HCT116 (cell line): ENCODE measurements at regions not wholly inside any gene's neighbourhood (a gene's known extent, or its start where the extent isn't known, plus 50 kb on each side); places are given as distances from the start of the nearest gene placed in this dataset.

Experiments used
- ATAC-seq: fragments of 200-7000 bp; cut with Tn5 transposase; 2 replicates; pipeline ENCODE4 v1.9.1; 2020; ENCODE audit warnings: mild to moderate bottlenecking, moderate library complexity
- BruUV-seq: library from RNA; stranded (reverse); fragments of 400-500 nt; replicated peaks from 2 replicates; lab custom pipeline; 2021; lab: Mats Ljungman, UMichigan
- CTCF ChIA-PET: fragments of 300-600 bp; sonication (Branson Sonifier 250); formaldehyde crosslinking; loops from one replicate; lab custom pipeline; 2021; ENCODE audit warnings: antibody characterized with exemption; lab: Charles Lee
- POLR2A ChIA-PET: fragments of 300-600, 350-600 bp; sonication (Branson Sonifier 250); formaldehyde crosslinking; loops from one replicate; lab custom pipeline; 2021; ENCODE audit warnings: antibody characterized with exemption; lab: Charles Lee
- RAD21 ChIA-PET, 2 experiments: fragments of 300-600 bp; sonication (Branson Sonifier 250); formaldehyde crosslinking; loops; one replicate each; lab custom pipeline; 2023; ENCODE audit warnings: low total read pairs in 2 of 2; ENCODE audit not compliant: uncharacterized antibody in 2 of 2, unreplicated experiment in 2 of 2, low non-redundant PET in 1 of 2; lab: Charles Lee
- DNase-seq: peaks from one replicate; pipeline ENCODE4 v3.0.0-alpha.2; 2010; ENCODE audit warnings: low read depth, low spot score
- H2AFZ ChIP-seq: fragments of 200-600 bp; shearing (Covaris generic), sonication (generic); 2 replicates; pipeline ENCODE4 v1.6.1; 2017; ENCODE audit warnings: low read depth, mixed run types, mixed read lengths, antibody characterized with exemption, low read length; ENCODE audit not compliant: poor library complexity, severe bottlenecking
- H3K27ac ChIP-seq: 2 replicates; pipeline ENCODE4 v1.5.1; 2012; ENCODE audit warnings: low read depth, low read length
- H3K27me3 ChIP-seq: fragments of 200-600 bp; sonication (generic); 2 replicates; pipeline ENCODE4 v1.6.1; 2016; ENCODE audit warnings: mixed run types, low read length, mixed read lengths; ENCODE audit not compliant: insufficient read depth
- H3K36me3 ChIP-seq, 2 experiments: fragments of 200-500 bp in 1 of 2; fragments of 200-600 bp in 1 of 2; sonication (Bioruptor generic) in 1 of 2; sonication (generic) in 1 of 2; 2 replicates each; pipeline versions ENCODE4 v1.5.1 to v1.6.1; 2014 to 2016; ENCODE audit warnings: low read length in 2 of 2, inconsistent platforms in 1 of 2, mixed read lengths in 1 of 2, mixed run types in 1 of 2; ENCODE audit not compliant: insufficient read depth in 2 of 2, control insufficient read depth in 1 of 2
- H3K4me1 ChIP-seq, 2 experiments: fragments of 200-600 bp in 1 of 2; sonication (generic) in 1 of 2; 2 replicates each; pipeline versions ENCODE4 v1.5.1 to v1.6.1; 2012 to 2017; ENCODE audit warnings: low read length in 2 of 2, inconsistent platforms in 1 of 2, mild to moderate bottlenecking in 1 of 2, mixed read lengths in 1 of 2, mixed run types in 1 of 2, moderate library complexity in 1 of 2; ENCODE audit not compliant: insufficient read depth in 2 of 2, control insufficient read depth in 1 of 2
- H3K4me2 ChIP-seq: fragments of 200-600 bp; sonication (generic); 2 replicates; pipeline ENCODE4 v1.6.1; 2017; ENCODE audit warnings: mixed run types, low read length, mixed read lengths
- H3K4me3 ChIP-seq, 2 experiments: fragments of 200-600 bp in 1 of 2; sonication (generic) in 1 of 2; replicated peaks in 1 of 2; 2 replicates each; pipeline ENCODE4 v1.5.1; 2011 to 2016; ENCODE audit warnings: low read length in 2 of 2, control low read depth in 1 of 2, low read depth in 1 of 2, mild to moderate bottlenecking in 1 of 2, mixed read lengths in 1 of 2, mixed run types in 1 of 2
- H3K79me2 ChIP-seq: fragments of 200-600 bp; sonication (generic); 2 replicates; pipeline ENCODE4 v1.6.1; 2017; ENCODE audit warnings: mild to moderate bottlenecking, mixed run types, low read length, moderate library complexity, mixed read lengths; ENCODE audit not compliant: insufficient read depth
- H3K9ac ChIP-seq: fragments of 200-600 bp; sonication (generic); 2 replicates; pipeline ENCODE4 v1.6.1; 2016; ENCODE audit warnings: low read length, mixed read lengths
- H3K9me2 ChIP-seq: fragments of 200-600 bp; sonication (generic), shearing (Covaris generic); 2 replicates; pipeline ENCODE4 v1.6.1; 2017; ENCODE audit warnings: mixed run types, mild to moderate bottlenecking, moderate library complexity; ENCODE audit not compliant: insufficient read depth
- H3K9me3 ChIP-seq, 2 experiments: fragments of 200-500 bp in 1 of 2; fragments of 200-600 bp in 1 of 2; sonication (Bioruptor generic) in 1 of 2; sonication (generic) in 1 of 2; 2 replicates each; pipeline ENCODE4 v1.6.1; 2014 to 2017; ENCODE audit warnings: low read length in 2 of 2, mixed read lengths in 2 of 2, inconsistent platforms in 1 of 2, low read depth in 1 of 2, mild to moderate bottlenecking in 1 of 2, mixed run types in 1 of 2, moderate library complexity in 1 of 2; ENCODE audit not compliant: control insufficient read depth in 1 of 2, insufficient read depth in 1 of 2
- H4K20me1 ChIP-seq: fragments of 200-600 bp; sonication (generic), shearing (Covaris generic); 2 replicates; pipeline ENCODE4 v1.6.1; 2017; ENCODE audit warnings: mixed run types, mild to moderate bottlenecking, moderate library complexity; ENCODE audit not compliant: insufficient read depth
- CBX3 ChIP-seq: IDR thresholded peaks from 2 replicates; pipeline ENCODE4 v1.6.1; 2012; ENCODE audit warnings: low read depth
- CEBPB ChIP-seq: IDR thresholded peaks from 2 replicates; pipeline ENCODE4 v1.6.1; 2012; ENCODE audit warnings: low read depth
- EGR1 ChIP-seq: IDR thresholded peaks from 2 replicates; pipeline ENCODE4 v1.6.1; 2012; ENCODE audit warnings: low read depth
- EZH2 ChIP-seq: fragments of 200-600 bp; sonication (generic); IDR thresholded peaks from 2 replicates; pipeline ENCODE4 v1.6.1; 2017; ENCODE audit warnings: antibody characterized with exemption, mixed run types
- EZH2phosphoT487 ChIP-seq: fragments of 200-600 bp; IDR thresholded peaks from 2 replicates; pipeline ENCODE4 v1.6.1; 2018; ENCODE audit warnings: antibody characterized with exemption, borderline replicate concordance
- FOSL1 ChIP-seq: IDR thresholded peaks from 2 replicates; pipeline ENCODE4 v1.6.1; 2012; ENCODE audit warnings: low read depth
- JUND ChIP-seq: IDR thresholded peaks from 2 replicates; pipeline ENCODE4 v1.6.1; 2012
- POLR2A ChIP-seq: IDR thresholded peaks from 2 replicates; pipeline ENCODE4 v1.7.0; 2011; ENCODE audit warnings: borderline replicate concordance; ENCODE audit not compliant: insufficient read depth, insufficient read length; ENCODE audit errors: extremely low read depth
- POLR2AphosphoS5 ChIP-seq: IDR thresholded peaks from 2 replicates; pipeline ENCODE4 v1.6.1; 2011; ENCODE audit warnings: mild to moderate bottlenecking, low read depth, low read length, moderate library complexity
- SIN3A ChIP-seq: IDR thresholded peaks from 2 replicates; pipeline ENCODE4 v1.6.1; 2012; ENCODE audit warnings: low read depth
- SP1 ChIP-seq: IDR thresholded peaks from 2 replicates; pipeline ENCODE4 v1.6.1; 2012; ENCODE audit warnings: low read depth
- TCF7L2 ChIP-seq: IDR thresholded peaks from 2 replicates; pipeline ENCODE4 v1.7.0; 2011; ENCODE audit warnings: borderline replicate concordance, inconsistent platforms; ENCODE audit not compliant: insufficient read depth, insufficient read length; ENCODE audit errors: extremely low read depth
- YY1 ChIP-seq: IDR thresholded peaks from 2 replicates; pipeline ENCODE4 v1.6.1; 2011; ENCODE audit warnings: low read length, low read depth, moderate library complexity, mild to moderate bottlenecking; ENCODE audit not compliant: insufficient replicate concordance; ENCODE audit errors: extremely low read depth
- ZFX ChIP-seq: fragments of 450-650 bp; IDR thresholded peaks from 2 replicates; pipeline ENCODE4 v1.6.1; 2017
- ZNF274 ChIP-seq: fragments of 200-500 bp; sonication (Bioruptor generic); IDR thresholded peaks from 2 replicates; pipeline ENCODE4 v1.6.1; 2014; ENCODE audit warnings: mild to moderate bottlenecking, low read depth, low read length, inconsistent platforms
- intact Hi-C: fragments of 100-400 bp; cut with micrococcal nuclease; formaldehyde crosslinking; loops from 2 replicates; pipeline ENCODE4 v1.10.0; 2022
- TF ChIP-seq, protein P1 (sequence below): IDR thresholded peaks from 2 replicates; pipeline ENCODE4 v1.6.1; 2011; ENCODE audit warnings: mild to moderate bottlenecking, low read length, moderate library complexity; ENCODE audit not compliant: insufficient replicate concordance; ENCODE audit errors: extremely low read depth
- TF ChIP-seq, protein P2 (sequence below): IDR thresholded peaks from 2 replicates; pipeline ENCODE4 v1.6.1; 2012
- TF ChIP-seq, protein P3 (sequence below): IDR thresholded peaks from 2 replicates; pipeline ENCODE4 v1.6.1; 2012; ENCODE audit warnings: low read depth
- TF ChIP-seq, protein P4 (sequence below): IDR thresholded peaks from 2 replicates; pipeline ENCODE4 v1.6.1; 2012
- TF ChIP-seq, protein P5 (sequence below), 3 experiments: fragments of 200-600 bp in 1 of 3; sonication (generic) in 1 of 3; IDR thresholded peaks in 2 of 3; conservative IDR thresholded peaks in 1 of 3; 2 replicates each; pipeline ENCODE4 v1.5.1; 2012 to 2017; ENCODE audit warnings: low read depth in 2 of 3, low read length in 2 of 3, antibody characterized with exemption in 1 of 3, borderline replicate concordance in 1 of 3, control low read depth in 1 of 3, mild to moderate bottlenecking in 1 of 3, mixed read lengths in 1 of 3, mixed run types in 1 of 3, moderate library complexity in 1 of 3; ENCODE audit not compliant: insufficient read depth in 1 of 3

DNA sequence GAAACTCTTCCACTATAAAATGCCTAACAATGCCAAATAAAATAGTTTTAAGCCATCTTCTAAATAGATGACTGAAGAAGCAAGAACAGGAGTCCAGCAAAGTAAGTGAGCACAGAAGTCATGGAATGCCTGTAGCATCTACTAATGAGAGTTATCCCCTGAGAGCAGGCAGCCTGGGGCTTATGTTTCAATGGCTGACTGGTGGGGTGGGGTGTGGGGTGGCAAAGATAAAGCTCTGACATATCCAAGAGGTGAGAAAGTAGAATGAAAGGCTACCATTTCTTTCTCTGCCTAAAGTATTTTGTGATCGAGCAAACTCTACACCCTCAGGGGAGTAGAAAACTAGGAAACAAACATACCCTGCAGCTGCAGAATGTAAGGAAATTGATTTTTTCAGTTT lies 348.8 kb downstream of the TFAP2B start:
- no peak for ATAC-seq
- H3K4me1 ChIP-seq: no peaks in the 10 kb centered on the region
- H3K27ac ChIP-seq: no peak overlapping the region
- H3K9ac ChIP-seq: no peak overlapping the region
- intact Hi-C loops: no loop called here
- no peak overlapping the region for H2AFZ ChIP-seq
- no peaks in the 10 kb centered on the region for H4K20me1 ChIP-seq
- H3K4me2 ChIP-seq: no peak overlapping the region
- H3K27me3 ChIP-seq: no peaks in the 10 kb centered on the region
- peaks cover 14 to 18% of the 10 kb centered on the region in 2 experiments; a peak in 2 of 4 replicates for H3K9me3 ChIP-seq
- no peaks in the 10 kb centered on the region for H3K79me2 ChIP-seq
- no peaks in the 10 kb centered on the region for H3K9me2 ChIP-seq
- ChIA-PET POLR2A (no interaction called here), CTCF (no interaction called here), RAD21 (no interaction called here)
- no peaks in the 10 kb centered on the region for H3K36me3 ChIP-seq
- no TSS peak for BruUV-seq
- no peak overlapping the region for H3K4me3 ChIP-seq
- TF ChIP-seq ZNF274 (no peak), EZH2 (no peak), CEBPB (no peak), POLR2A (no peak), EZH2phosphoT487 (no peak), ZFX (no peak), TCF7L2 (no peak), POLR2AphosphoS5 (no peak), CBX3 (no peak), YY1 (no peak), FOSL1 (no peak), SP1 (no peak), EGR1 (no peak), SIN3A (no peak), JUND (no peak)
- TF ChIP-seq, protein P1, sequence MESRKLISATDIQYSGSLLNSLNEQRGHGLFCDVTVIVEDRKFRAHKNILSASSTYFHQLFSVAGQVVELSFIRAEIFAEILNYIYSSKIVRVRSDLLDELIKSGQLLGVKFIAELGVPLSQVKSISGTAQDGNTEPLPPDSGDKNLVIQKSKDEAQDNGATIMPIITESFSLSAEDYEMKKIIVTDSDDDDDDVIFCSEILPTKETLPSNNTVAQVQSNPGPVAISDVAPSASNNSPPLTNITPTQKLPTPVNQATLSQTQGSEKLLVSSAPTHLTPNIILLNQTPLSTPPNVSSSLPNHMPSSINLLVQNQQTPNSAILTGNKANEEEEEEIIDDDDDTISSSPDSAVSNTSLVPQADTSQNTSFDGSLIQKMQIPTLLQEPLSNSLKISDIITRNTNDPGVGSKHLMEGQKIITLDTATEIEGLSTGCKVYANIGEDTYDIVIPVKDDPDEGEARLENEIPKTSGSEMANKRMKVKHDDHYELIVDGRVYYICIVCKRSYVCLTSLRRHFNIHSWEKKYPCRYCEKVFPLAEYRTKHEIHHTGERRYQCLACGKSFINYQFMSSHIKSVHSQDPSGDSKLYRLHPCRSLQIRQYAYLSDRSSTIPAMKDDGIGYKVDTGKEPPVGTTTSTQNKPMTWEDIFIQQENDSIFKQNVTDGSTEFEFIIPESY: no peak
- TF ChIP-seq, protein P2, sequence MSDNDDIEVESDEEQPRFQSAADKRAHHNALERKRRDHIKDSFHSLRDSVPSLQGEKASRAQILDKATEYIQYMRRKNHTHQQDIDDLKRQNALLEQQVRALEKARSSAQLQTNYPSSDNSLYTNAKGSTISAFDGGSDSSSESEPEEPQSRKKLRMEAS: no peak
- TF ChIP-seq, protein P3, sequence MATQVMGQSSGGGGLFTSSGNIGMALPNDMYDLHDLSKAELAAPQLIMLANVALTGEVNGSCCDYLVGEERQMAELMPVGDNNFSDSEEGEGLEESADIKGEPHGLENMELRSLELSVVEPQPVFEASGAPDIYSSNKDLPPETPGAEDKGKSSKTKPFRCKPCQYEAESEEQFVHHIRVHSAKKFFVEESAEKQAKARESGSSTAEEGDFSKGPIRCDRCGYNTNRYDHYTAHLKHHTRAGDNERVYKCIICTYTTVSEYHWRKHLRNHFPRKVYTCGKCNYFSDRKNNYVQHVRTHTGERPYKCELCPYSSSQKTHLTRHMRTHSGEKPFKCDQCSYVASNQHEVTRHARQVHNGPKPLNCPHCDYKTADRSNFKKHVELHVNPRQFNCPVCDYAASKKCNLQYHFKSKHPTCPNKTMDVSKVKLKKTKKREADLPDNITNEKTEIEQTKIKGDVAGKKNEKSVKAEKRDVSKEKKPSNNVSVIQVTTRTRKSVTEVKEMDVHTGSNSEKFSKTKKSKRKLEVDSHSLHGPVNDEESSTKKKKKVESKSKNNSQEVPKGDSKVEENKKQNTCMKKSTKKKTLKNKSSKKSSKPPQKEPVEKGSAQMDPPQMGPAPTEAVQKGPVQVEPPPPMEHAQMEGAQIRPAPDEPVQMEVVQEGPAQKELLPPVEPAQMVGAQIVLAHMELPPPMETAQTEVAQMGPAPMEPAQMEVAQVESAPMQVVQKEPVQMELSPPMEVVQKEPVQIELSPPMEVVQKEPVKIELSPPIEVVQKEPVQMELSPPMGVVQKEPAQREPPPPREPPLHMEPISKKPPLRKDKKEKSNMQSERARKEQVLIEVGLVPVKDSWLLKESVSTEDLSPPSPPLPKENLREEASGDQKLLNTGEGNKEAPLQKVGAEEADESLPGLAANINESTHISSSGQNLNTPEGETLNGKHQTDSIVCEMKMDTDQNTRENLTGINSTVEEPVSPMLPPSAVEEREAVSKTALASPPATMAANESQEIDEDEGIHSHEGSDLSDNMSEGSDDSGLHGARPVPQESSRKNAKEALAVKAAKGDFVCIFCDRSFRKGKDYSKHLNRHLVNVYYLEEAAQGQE: no peak
- TF ChIP-seq, protein P4, sequence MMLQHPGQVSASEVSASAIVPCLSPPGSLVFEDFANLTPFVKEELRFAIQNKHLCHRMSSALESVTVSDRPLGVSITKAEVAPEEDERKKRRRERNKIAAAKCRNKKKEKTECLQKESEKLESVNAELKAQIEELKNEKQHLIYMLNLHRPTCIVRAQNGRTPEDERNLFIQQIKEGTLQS: no peak
- TF ChIP-seq, protein P5, sequence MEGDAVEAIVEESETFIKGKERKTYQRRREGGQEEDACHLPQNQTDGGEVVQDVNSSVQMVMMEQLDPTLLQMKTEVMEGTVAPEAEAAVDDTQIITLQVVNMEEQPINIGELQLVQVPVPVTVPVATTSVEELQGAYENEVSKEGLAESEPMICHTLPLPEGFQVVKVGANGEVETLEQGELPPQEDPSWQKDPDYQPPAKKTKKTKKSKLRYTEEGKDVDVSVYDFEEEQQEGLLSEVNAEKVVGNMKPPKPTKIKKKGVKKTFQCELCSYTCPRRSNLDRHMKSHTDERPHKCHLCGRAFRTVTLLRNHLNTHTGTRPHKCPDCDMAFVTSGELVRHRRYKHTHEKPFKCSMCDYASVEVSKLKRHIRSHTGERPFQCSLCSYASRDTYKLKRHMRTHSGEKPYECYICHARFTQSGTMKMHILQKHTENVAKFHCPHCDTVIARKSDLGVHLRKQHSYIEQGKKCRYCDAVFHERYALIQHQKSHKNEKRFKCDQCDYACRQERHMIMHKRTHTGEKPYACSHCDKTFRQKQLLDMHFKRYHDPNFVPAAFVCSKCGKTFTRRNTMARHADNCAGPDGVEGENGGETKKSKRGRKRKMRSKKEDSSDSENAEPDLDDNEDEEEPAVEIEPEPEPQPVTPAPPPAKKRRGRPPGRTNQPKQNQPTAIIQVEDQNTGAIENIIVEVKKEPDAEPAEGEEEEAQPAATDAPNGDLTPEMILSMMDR (IDR thresholded peaks at IDR 0.05 in 2 of 3, conservative IDR thresholded peaks at IDR 0.05 in 1 of 3; ENCODE audit: borderline replicate concordance in 1 of 3, insufficient read depth in 1 of 3, low read depth in 2 of 3, low read length in 2 of 3): no peak
- TF ChIP-seq, all 23 proteins: peak for 0
- no peak for DNase-seq
